NOMO-1 treated with DMSO at 0.1 percent for 48 hours (cell line): ENCODE measurements at regions not wholly inside any gene's neighbourhood (a gene's known extent, or its start where the extent isn't known, plus 50 kb on each side); places are given as distances from the start of the nearest gene placed in this dataset.
A peak's percentile ranks its signal among the peaks of the same experiment; 100 is the strongest.

Experiments
- DNase-seq: peaks from one replicate; lab custom pipeline; 2025; ENCODE audit not compliant: unreplicated experiment; lab: John Stamatoyannopoulos, UW

DNA sequence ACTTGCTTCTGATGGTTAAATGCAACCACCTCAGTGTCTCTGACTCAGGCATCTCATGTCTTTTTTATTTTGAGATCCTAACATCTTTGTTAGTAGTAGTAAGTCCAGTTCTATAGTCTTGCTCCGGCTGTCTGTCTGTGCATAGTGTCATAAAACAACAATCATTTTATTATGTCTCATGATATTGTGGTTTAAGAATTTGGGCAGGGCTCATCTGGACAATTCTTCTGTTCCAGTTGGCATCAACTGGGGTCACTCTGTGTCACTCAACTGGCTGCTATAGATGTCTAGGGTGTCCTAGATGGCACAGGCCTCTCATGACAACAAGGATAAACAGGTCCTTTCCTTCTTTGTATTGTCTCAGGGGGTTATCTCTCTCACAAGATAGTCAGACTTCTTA is 299.6 kb upstream of the ZNF521 start:
- DNase-seq: no peak

- no peak for DNase-seq
These were observed 298.4 kb upstream of the ZNF521 start for GRCh38 chr18:25650201-25650941.

- no peak for DNase-seq
These were observed 296.8 kb upstream of the ZNF521 start for GRCh38 chr18:25648716-25649260.

DNA sequence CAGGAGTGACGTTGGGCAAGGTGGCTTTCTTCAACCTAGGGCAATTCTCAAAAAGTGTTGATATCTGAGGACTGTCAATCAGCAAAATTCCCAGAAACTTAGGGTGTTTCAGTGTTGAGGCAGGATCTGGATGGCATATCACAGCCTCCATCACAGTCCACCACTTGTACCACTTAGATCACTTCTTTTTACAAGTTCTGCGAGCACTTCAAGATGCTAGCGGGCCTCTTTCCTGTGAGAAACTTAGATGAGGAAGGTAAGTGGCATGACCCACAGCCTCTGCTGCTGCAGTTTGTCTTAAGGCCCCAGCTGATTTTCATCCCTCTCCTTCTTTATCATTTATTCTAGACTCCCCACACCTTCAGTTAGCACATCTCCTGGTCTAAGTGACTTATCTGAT is 295.4 kb upstream of the ZNF521 start:
- DNase-seq: no peak

- no peak for DNase-seq
These were observed 295.0 kb upstream of the ZNF521 start for GRCh38 chr18:25646971-25647370.

DNA sequence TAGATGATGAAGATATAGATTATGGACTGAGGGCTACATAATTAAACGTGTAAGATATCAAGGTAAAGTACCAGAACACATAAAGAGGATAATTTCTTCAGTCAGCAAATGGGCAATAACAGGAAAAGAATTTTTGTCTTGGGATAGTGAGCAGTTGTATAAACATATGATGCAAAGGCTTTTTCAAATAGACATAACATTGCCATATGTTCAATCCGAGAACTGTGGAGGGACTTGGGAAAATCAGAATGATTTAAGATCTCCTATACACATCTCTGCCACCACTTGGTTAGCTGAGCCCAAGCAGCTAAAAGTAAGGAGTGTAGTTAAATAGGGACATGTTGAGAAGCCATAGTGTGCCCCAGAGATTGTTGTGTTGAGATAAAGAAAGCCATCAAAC is 287.6 kb upstream of the ZNF521 start:
- DNase-seq: no peak

DNA sequence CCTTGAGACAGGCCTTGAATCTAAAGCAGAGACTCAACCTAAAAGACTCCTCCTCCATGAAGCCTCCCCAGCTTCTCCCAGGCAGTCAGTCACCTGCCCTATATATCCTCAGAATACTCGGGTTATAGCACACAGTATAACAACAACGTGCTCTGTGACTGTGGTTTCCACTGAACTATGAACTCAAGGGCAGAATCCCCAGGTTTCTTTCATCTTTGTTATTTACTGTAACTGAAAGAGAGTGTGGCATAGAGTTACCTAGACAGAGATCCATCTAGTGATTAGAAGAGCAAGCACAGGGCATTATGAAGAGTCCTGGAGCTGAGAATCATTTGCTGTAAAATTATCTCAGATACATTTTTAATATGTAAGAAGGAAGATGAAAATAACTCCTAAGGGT is 281.6 kb upstream of the ZNF521 start:
- no peak for DNase-seq

DNA sequence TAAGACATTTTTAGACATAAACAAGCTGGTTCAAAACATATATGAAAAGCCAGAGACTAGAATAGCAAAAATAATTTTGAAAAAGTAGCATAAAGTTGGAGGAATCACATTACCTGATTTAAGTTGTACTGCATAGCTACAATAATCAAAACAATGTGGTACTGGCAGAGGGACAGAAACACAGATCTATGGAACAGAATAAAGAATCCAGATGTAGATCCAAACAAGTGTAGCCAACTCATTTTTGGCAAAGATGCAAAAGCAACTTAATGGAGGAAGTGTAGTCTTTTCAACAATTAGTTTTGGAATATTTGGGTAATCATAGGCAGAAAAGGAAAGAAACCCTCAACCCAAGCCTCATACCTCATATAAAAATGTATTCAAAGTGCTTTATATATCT is 278.7 kb upstream of the ZNF521 start:
- DNase-seq: no peak

GRCh38 chr18:25621682-25622081 is 269.7 kb upstream of the ZNF521 start:
- DNase-seq: no peak

DNA sequence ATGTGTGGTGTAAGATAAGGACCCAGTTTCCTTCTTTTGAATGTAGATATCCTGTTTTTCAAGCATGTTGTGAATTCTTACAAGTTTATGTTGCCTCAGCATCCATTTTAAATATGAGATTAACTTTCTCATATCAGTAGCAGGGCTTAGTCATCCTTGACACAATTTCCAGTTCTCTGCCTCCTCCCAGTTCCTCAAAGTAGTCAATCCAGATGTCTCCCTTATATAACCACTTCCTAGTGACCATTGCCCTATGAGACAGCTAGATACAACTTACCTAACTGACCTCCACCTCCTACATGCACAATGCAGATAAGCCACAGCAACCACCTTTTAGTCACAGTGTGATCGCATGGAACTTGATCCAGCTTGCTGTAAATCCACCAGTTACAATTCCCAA is 269.2 kb upstream of the ZNF521 start:
- DNase-seq: no peak

GRCh38 chr18:25614168-25614567 is 262.2 kb upstream of the ZNF521 start:
- no peak for DNase-seq

DNA sequence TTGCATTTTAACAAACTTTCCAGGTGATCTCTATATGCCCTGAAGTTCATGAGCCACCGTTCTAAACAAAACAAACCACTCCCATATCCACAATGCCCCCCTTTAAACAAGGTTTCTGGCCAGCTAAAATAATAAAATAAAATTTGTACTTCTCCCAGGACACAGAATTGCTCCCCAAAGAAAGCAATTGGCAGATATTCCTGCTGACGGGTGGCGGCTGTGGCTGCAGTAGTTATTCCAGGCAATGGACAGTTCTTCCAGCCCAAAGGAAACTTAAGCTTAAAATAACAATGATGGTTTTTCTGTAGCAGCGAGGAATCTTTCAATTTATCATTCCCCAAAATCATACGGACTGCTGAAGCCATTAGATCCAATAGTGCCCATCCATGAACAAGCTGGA is 260.5 kb upstream of the ZNF521 start:
- no peak for DNase-seq

DNA sequence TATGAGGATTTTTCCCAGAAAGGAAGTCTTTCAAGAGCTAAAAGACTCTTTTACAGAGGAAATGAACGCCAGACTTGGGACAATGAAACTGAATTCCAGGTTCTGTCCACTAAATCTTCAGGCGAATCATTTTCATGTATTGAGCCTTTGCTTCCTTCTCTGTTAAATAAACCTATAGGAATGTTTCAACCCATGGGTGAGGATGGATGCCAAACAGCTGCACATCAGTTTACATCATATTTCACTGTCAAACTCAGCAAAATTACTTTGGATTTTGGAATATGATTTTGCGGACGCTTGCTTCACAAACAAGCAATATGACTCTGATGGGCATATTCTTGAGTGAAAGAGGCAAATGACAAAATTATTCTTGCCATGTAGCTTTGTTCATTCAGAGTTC is 256.1 kb upstream of the ZNF521 start:
- no peak for DNase-seq

- DNase-seq: peak; percentile 57
These were observed 253.1 kb upstream of the ZNF521 start for GRCh38 chr18:25604894-25605597.

DNA sequence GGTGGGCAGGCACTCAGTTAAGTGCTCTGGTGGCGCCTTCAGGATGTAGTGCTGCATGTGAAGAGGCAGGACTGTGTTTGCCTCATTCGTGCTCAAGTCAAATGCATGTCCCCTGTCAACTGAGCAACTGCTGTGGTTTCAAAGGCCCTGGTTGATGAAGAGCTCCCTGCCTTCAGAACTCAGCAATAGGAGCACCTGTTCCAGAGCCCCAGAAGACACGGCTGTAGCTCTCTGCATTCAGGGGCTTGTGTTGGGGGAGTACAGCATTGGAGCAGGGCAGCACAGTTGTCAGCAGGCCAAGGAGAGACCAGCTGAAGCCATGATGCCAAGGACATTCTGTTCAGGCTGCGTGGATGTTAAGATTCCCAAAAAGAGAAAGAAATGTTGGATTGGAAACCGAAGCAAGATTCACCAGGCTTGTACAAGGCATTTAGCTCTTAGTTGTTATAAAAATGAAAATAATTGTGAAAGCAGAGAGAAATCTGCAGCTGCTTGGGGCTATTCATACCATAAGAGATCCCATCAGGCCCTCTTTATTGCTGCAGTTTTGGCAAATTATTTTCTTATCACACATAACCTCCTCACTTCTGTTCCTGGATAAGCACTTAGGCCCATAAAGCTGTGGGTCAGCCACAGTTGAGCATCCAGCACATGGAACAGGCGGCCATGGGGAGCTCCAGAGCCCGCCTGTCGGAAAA is 252.4 kb upstream of the ZNF521 start:
- DNase-seq: no peak

DNA sequence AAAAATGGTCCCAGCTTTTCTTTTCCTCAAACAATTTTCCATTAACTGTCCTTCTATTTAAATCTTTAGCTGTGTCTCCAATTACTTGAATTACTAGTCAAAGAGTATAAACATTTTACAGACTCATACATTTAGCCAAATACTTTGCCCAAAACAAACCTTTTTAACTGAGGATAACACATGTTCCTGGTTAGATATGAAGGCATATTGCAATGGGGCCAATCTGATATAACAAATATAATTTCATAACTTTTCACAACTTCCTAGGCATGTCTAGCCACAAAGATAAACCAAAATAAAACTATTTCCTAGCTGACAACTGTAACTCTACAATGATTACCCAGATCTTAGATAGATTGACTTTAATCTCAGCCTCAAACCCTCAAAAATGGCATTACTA is 247.5 kb upstream of the ZNF521 start:
- no peak for DNase-seq

- DNase-seq: no peak
These were observed 245.5 kb upstream of the ZNF521 start for GRCh38 chr18:25597476-25597875.

DNA sequence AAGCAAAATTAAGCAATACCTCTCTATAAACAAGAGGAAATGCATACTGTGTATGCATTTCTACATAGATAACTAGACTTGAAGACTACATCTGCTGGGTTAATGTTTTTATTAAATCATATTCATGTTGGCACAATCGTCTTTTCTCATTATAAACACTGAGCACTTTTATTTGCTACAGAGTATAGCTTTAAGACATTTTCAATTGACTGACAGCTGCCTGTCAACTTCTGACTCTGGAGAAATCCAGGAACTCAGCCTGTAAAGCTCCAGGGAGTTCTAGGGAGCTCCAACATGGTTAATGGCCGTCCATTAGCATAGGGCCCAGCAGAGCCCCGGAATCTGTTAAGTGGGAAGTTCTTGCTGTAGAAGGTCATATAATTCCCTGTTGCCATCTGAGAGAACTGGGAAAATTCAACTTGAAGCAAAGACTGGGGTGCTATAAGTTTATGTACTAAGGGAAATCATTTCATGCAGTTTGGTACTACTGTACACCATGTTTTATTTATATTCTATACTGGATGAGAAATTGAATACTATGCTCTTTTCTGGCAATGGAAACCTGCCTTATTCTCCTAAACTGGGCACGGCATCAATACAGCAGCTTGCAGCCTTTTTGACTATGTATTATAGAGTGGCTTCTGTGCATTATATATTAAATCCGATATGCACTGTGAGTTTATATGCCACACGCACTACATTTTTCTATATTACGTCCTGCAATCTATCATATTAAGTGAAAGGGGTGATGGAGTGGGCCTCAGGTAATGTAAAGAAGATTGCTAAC is 243.5 kb upstream of the ZNF521 start:
- peak; percentile 27 for DNase-seq

GRCh38 chr18:25594351-25594750 is 242.4 kb upstream of the ZNF521 start:
- DNase-seq: no peak

GRCh38 chr18:25592804-25593360 is 240.9 kb upstream of the ZNF521 start:
- no peak for DNase-seq

DNA sequence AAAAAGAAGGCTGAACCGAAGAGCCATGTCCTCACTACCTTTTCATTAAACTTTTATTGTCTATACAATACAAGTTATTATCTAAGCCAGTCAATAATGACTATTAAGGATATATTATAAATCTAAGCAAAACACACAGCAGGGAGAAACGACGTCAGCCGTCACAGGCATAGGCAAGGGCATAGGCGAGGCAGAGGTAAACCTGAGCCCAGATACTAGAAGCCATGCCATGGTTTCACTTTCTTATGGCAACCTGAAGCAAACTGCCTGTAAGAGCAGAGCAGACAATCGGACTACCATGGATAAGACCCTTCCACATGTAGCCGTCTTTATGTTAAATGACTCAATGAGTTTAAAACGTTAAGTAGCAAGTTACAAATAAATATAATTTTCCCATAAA is 238.5 kb upstream of the ZNF521 start:
- no peak for DNase-seq
